HUES48 (cell line): ENCODE measurements at regions not wholly inside any gene's neighbourhood (a gene's known extent, or its start where the extent isn't known, plus 50 kb on each side); places are given as distances from the start of the nearest gene placed in this dataset.
"Not testable (repeated sequence)": the region's sequence is repeated elsewhere in the genome, so short reads cannot be mapped to it uniquely, and the experiment has no call there.

Experiments used
- H3K27ac ChIP-seq: one replicate; pipeline ENCODE4 v1.7.0; 2013; ENCODE audit warnings: low read depth, low read length, inconsistent platforms
- H3K27me3 ChIP-seq: 2 replicates; pipeline ENCODE4 v1.6.1; 2013; ENCODE audit warnings: mild to moderate bottlenecking, low read length; ENCODE audit not compliant: control insufficient read depth, insufficient read depth
- H3K36me3 ChIP-seq: 2 replicates; pipeline ENCODE4 v1.6.1; 2013; ENCODE audit warnings: low read length; ENCODE audit not compliant: control insufficient read depth, insufficient read depth
- H3K4me1 ChIP-seq: 2 replicates; pipeline ENCODE4 v1.6.1; 2013; ENCODE audit warnings: mild to moderate bottlenecking, low read length; ENCODE audit not compliant: control insufficient read depth, insufficient read depth
- H3K4me3 ChIP-seq: 2 replicates; pipeline ENCODE4 v1.5.1; 2013; ENCODE audit warnings: mild to moderate bottlenecking, low read depth, low read length
- H3K9ac ChIP-seq: 2 replicates; pipeline ENCODE4 v1.6.1; 2013; ENCODE audit warnings: mild to moderate bottlenecking, low read depth, low read length, moderate library complexity
- H3K9me3 ChIP-seq: 2 replicates; pipeline ENCODE4 v1.6.1; 2013; ENCODE audit warnings: low read length; ENCODE audit not compliant: control insufficient read depth, insufficient read depth

- H3K9me3 ChIP-seq, result no peaks in the 10 kb centered on the region
- no peaks in the 10 kb centered on the region for H3K27me3 ChIP-seq
- no peak overlapping the region for H3K27ac ChIP-seq
- no peaks in the 10 kb centered on the region for H3K36me3 ChIP-seq
- no peak overlapping the region for H3K4me3 ChIP-seq
- no peaks in the 10 kb centered on the region for H3K4me1 ChIP-seq
- no peak overlapping the region for H3K9ac ChIP-seq
Observed at GRCh38 chr4:14387647-14388046, 614.6 kb upstream of the CPEB2 start.

GRCh38 chr4:14392378-14392777, 609.9 kb upstream of the CPEB2 start:
- H3K4me1 ChIP-seq, result no peaks in the 10 kb centered on the region
- H3K27me3 ChIP-seq, result no peaks in the 10 kb centered on the region
- no peaks in the 10 kb centered on the region for H3K9me3 ChIP-seq
- H3K36me3 ChIP-seq, result no peaks in the 10 kb centered on the region
- no peak overlapping the region for H3K9ac ChIP-seq
- H3K27ac ChIP-seq, result no peak overlapping the region
- H3K4me3 ChIP-seq, result no peak overlapping the region

GRCh38 chr4:14396183-14396582, 606.1 kb upstream of the CPEB2 start:
- Histone ChIP-seq H3K4me1 (no peaks in the 10 kb centered on the region), H3K9me3 (no peaks in the 10 kb centered on the region), H3K27me3 (no peaks in the 10 kb centered on the region), H3K36me3 (no peaks in the 10 kb centered on the region), H3K27ac (no peak overlapping the region), H3K4me3 (no peak overlapping the region), H3K9ac (no peak overlapping the region)

GRCh38 chr4:14399848-14400247, 602.4 kb upstream of the CPEB2 start:
- Histone ChIP-seq H3K4me3 (no peak overlapping the region), H3K36me3 (no peaks in the 10 kb centered on the region), H3K4me1 (0 out of 2 replicates have a peak, but pooled peaks cover 4% of the 10 kb centered on the region), H3K27me3 (no peaks in the 10 kb centered on the region), H3K9me3 (no peaks in the 10 kb centered on the region), H3K27ac (no peak overlapping the region), H3K9ac (no peak overlapping the region)

- peaks cover 8% of the 10 kb centered on the region for H3K4me1 ChIP-seq
- no peaks in the 10 kb centered on the region for H3K27me3 ChIP-seq
- H3K4me3 ChIP-seq, result no peak overlapping the region
- no peaks in the 10 kb centered on the region for H3K9me3 ChIP-seq
- H3K27ac ChIP-seq, result no peak overlapping the region
- H3K36me3 ChIP-seq, result no peaks in the 10 kb centered on the region
- H3K9ac ChIP-seq, result no peak overlapping the region
Observed at GRCh38 chr4:14400307-14400706, 602.0 kb upstream of the CPEB2 start.

GRCh38 chr4:14403132-14403531, 599.1 kb upstream of the CPEB2 start:
- no peak overlapping the region for H3K27ac ChIP-seq
- peaks cover 10% of the 10 kb centered on the region for H3K4me1 ChIP-seq
- H3K36me3 ChIP-seq, result no peaks in the 10 kb centered on the region
- no peaks in the 10 kb centered on the region for H3K9me3 ChIP-seq
- H3K27me3 ChIP-seq, result no peaks in the 10 kb centered on the region
- no peak overlapping the region for H3K4me3 ChIP-seq
- no peak overlapping the region for H3K9ac ChIP-seq

- H3K9me3 ChIP-seq, result no peaks in the 10 kb centered on the region
- no peak overlapping the region for H3K27ac ChIP-seq
- H3K27me3 ChIP-seq, result no peaks in the 10 kb centered on the region
- no peak overlapping the region for H3K9ac ChIP-seq
- no peak overlapping the region for H3K4me3 ChIP-seq
- H3K36me3 ChIP-seq, result no peaks in the 10 kb centered on the region
- peaks cover 10% of the 10 kb centered on the region for H3K4me1 ChIP-seq
Observed at GRCh38 chr4:14404730-14405129, 597.6 kb upstream of the CPEB2 start.

GRCh38 chr4:14410516-14410915, 591.8 kb upstream of the CPEB2 start:
- Histone ChIP-seq H3K27ac (no peak overlapping the region), H3K27me3 (no peaks in the 10 kb centered on the region), H3K36me3 (no peaks in the 10 kb centered on the region), H3K4me3 (no peak overlapping the region), H3K9ac (no peak overlapping the region), H3K9me3 (no peaks in the 10 kb centered on the region), H3K4me1 (peaks cover under 1% of the 10 kb centered on the region; the same call in 1 of the 2 replicates)

GRCh38 chr4:14415146-14415545, 587.1 kb upstream of the CPEB2 start:
- no peak overlapping the region for H3K27ac ChIP-seq
- H3K4me3 ChIP-seq, result no peak overlapping the region
- H3K36me3 ChIP-seq, result no peaks in the 10 kb centered on the region
- no peaks in the 10 kb centered on the region for H3K27me3 ChIP-seq
- H3K9ac ChIP-seq, result no peak overlapping the region
- H3K9me3 ChIP-seq, result no peaks in the 10 kb centered on the region
- peaks cover 13% of the 10 kb centered on the region; the same call in 1 of the 2 replicates for H3K4me1 ChIP-seq

GRCh38 chr4:14419516-14419915, 582.8 kb upstream of the CPEB2 start:
- H3K4me3 ChIP-seq, result no peak overlapping the region
- peaks cover 15% of the 10 kb centered on the region; the same call in 1 of the 2 replicates for H3K4me1 ChIP-seq
- no peaks in the 10 kb centered on the region for H3K27me3 ChIP-seq
- H3K9me3 ChIP-seq, result no peaks in the 10 kb centered on the region
- no peak overlapping the region for H3K27ac ChIP-seq
- H3K36me3 ChIP-seq, result no peaks in the 10 kb centered on the region
- H3K9ac ChIP-seq, result no peak overlapping the region

- H3K4me3 ChIP-seq, H3K9ac ChIP-seq, H3K27me3 ChIP-seq, H3K27ac ChIP-seq, H3K36me3 ChIP-seq, H3K4me1 ChIP-seq: not testable (repeated sequence)
- peaks cover 12% of the 10 kb centered on the region for H3K9me3 ChIP-seq
Observed at GRCh38 chr4:14426297-14426696, 576.0 kb upstream of the CPEB2 start.

GRCh38 chr4:14428125-14428524, 574.2 kb upstream of the CPEB2 start:
- Histone ChIP-seq H3K27me3 (no peaks in the 10 kb centered on the region), H3K9ac (no peak overlapping the region), H3K4me3 (no peak overlapping the region), H3K9me3 (peaks cover 12% of the 10 kb centered on the region), H3K27ac (no peak overlapping the region), H3K4me1 (no peaks in the 10 kb centered on the region), H3K36me3 (no peaks in the 10 kb centered on the region)
